ENCODE measurements at regions not wholly inside any gene's neighbourhood (a gene's known extent, or its start where the extent isn't known, plus 50 kb on each side); places are given as distances from the start of the nearest gene placed in this dataset.
"Not testable (repeated sequence)": the region's sequence is repeated elsewhere in the genome, so short reads cannot be mapped to it uniquely, and the experiment has no call there.

GRCh38 chrX:16067886-16068515 is 55.4 kb upstream of the GRPR start:
- Histone ChIP-seq H3K4me3 (no peak overlapping the region), H3K36me3 (no peaks in the 10 kb centered on the region), H3K9me3 (no peaks in the 10 kb centered on the region), H3K27me3 (peaks cover 0 to 5% (median 0%) of the 10 kb centered on the region in 9 donors), H3K4me1 (no peaks in the 10 kb centered on the region), H3K27ac (no peak overlapping the region)
- intact Hi-C loops (cut with DNase I): no loop called here
- TF ChIP-seq CTCF (IDR thresholded peaks at IDR 0.05): no peak
- TF ChIP-seq POLR2A (IDR thresholded peaks at IDR 0.05): no peak
- ATAC-seq (no peak), DNase-seq (no peak)
- WGBS, 4 donors: 56 to 73% (median 65%) methylated on average over 1 of the region's 1 CpG

- Histone ChIP-seq H3K4me1 (no peaks in the 10 kb centered on the region), H3K27ac (no peak overlapping the region), H3K4me3 (no peak overlapping the region), H3K9me3 (peaks cover 0 to 5% (median 0%) of the 10 kb centered on the region in 12 donors), H3K27me3 (peaks cover 0 to 6% (median 0%) of the 10 kb centered on the region in 9 donors), H3K36me3 (no peaks in the 10 kb centered on the region)
- 70 to 94% (median 91%) methylated on average over 1 of the region's 1 CpG for WGBS, 4 donors
- intact Hi-C loops (cut with DNase I): no loop called here
- no peak for ATAC-seq
- no peak for DNase-seq
- TF ChIP-seq POLR2A (IDR thresholded peaks at IDR 0.05): no peak
Measured at GRCh38 chrX:16063921-16064320, 59.4 kb upstream of the GRPR start.

- H3K27me3 ChIP-seq: peaks cover 0 to 3% (median 0%) of the 10 kb centered on the region in 9 donors
- 76 to 87% (median 79%) methylated on average over 2 of the region's 2 CpGs for WGBS, 4 donors
- no peaks in the 10 kb centered on the region for H3K4me1 ChIP-seq
- TF ChIP-seq POLR2A (IDR thresholded peaks at IDR 0.05) (no peak), CTCF (IDR thresholded peaks at IDR 0.05) (no peak)
- DNase-seq: no peak
- H3K27ac ChIP-seq: no peak overlapping the region
- H3K36me3 ChIP-seq: no peaks in the 10 kb centered on the region
- H3K4me3 ChIP-seq: no peak overlapping the region
- ATAC-seq: no peak
- intact Hi-C loops (cut with DNase I): no loop called here
- H3K9me3 ChIP-seq: peaks cover 0 to 5% (median 0%) of the 10 kb centered on the region in 12 donors
Measured at GRCh38 chrX:16063141-16063540, 60.2 kb upstream of the GRPR start.

DNA sequence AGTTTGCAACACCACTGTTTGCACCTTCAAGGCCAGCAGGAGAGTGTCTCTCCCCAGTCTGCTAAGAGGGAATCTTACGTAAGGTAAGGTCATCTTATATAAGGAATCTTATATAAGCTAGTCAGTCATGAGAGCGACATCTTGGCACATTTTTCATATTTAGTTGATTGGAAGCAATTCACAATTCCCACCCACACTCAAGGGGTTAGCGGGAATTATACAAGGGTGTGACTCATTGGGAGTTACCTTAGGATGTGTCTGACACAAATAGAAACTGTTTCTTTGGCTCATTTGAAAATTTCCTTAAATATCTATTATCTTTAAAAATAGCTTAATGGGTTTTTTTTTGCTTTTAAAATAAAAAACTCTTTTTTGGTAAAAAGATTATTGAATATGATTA is 62.1 kb upstream of the GRPR start:
- WGBS, 4 donors: 92 to 96% (median 95%) methylated on average over 3 of the region's 3 CpGs
- Histone ChIP-seq H3K4me1 (no peaks in the 10 kb centered on the region), H3K27ac (no peak overlapping the region), H3K9me3 (peaks cover 0 to 5% (median 0%) of the 10 kb centered on the region in 12 donors), H3K4me3 (no peak overlapping the region), H3K36me3 (no peaks in the 10 kb centered on the region), H3K27me3 (peaks cover 0 to 3% (median 0%) of the 10 kb centered on the region in 9 donors)
- no peak for TF ChIP-seq POLR2A (IDR thresholded peaks at IDR 0.05)
- no peak for TF ChIP-seq CTCF (IDR thresholded peaks at IDR 0.05)
- DNase-seq: no peak
- no peak for ATAC-seq
- intact Hi-C loops (cut with DNase I): no loop called here

DNA sequence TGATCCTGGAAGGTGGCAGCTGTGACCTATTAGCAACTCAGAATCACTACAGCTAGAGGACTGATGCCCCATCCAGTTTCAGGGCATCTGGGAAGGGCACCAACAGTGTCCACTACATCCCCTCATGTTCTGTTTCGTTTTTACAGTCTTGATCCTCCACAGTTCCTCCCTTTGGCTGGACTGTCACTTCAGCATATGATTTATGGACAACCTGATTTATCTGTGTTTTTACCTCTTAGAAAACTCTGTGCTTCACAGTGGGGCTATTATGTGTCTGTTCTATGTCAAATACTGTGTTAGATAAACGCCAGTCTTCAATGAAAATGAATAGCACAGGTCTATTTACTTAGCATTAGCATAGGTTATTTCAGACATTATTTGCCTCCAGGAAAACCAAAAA is 63.1 kb upstream of the GRPR start:
- Histone ChIP-seq H3K4me1 (no peaks in the 10 kb centered on the region), H3K36me3 (no peaks in the 10 kb centered on the region), H3K27ac (no peak overlapping the region), H3K4me3 (no peak overlapping the region), H3K9me3 (peaks cover 0 to 5% (median 0%) of the 10 kb centered on the region in 12 donors), H3K27me3 (peaks cover 0 to 9% (median 0%) of the 10 kb centered on the region in 9 donors)
- WGBS, 4 donors: 45 to 67% (median 52%) methylated on average over 2 of the region's 2 CpGs
- intact Hi-C loops (cut with DNase I): no loop called here
- ATAC-seq (no peak), DNase-seq (no peak)
- no peak for TF ChIP-seq CTCF (IDR thresholded peaks at IDR 0.05)
- TF ChIP-seq POLR2A (IDR thresholded peaks at IDR 0.05): no peak

DNA sequence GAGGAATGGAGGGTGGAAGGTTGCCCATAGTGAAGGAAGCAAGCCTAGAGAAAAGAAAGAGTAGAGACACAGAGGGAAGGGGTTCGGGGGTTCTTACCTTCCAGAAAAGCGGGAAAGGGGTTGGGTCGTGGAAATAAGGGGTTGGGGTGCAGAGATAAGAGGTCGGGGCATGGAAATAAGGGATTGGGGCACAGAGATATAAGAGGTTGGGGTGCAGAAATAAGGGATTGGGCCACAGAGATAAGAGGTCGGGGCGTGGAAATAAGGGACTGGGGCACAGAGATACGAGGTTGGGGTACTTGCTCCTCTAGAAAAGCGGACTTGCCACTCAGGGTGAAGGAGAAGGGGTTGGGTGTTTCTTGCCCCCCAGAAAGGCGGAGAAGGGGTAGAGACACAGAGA is 74.2 kb upstream of the GRPR start:
- WGBS, 4 donors: 80 to 91% (median 87%) methylated on average over 9 of the region's 9 CpGs

More for the DNA sequence above, 74.2 kb upstream of the GRPR start:
- peaks cover 0 to 10% (median 0%) of the 10 kb centered on the region in 12 donors for H3K9me3 ChIP-seq
- ATAC-seq; H3K4me1 ChIP-seq; H3K27ac ChIP-seq; DNase-seq; H3K4me3 ChIP-seq; intact Hi-C loops (cut with DNase I); H3K36me3 ChIP-seq; H3K27me3 ChIP-seq: not testable (repeated sequence)
